HEK293T (cell line): ENCODE measurements at regions not wholly inside any gene's neighbourhood (a gene's known extent, or its start where the extent isn't known, plus 50 kb on each side); places are given as distances from the start of the nearest gene placed in this dataset.

Experiments
- CTCF ChIA-PET: fragments of 350-600 bp; formaldehyde crosslinking; extraction: SDS; loops from one replicate; lab custom pipeline; 2021; ENCODE audit warnings: antibody characterized with exemption, inconsistent platforms; lab: Yijun Ruan, JAX
- POLR2A ChIA-PET: fragments of 350-600 bp; formaldehyde crosslinking; extraction: SDS; loops from one replicate; lab custom pipeline; 2020; ENCODE audit warnings: antibody characterized with exemption, inconsistent platforms; lab: Yijun Ruan, JAX
- DNase-seq: peaks from one replicate; pipeline ENCODE4 v3.0.0; 2012; ENCODE audit warnings: mixed read lengths; ENCODE audit errors: extremely low spot score
- ARNT ChIP-seq: fragments of 450-650 bp; IDR thresholded peaks from 2 replicates; pipeline ENCODE4 v1.6.1; 2017; ENCODE audit warnings: mild to moderate bottlenecking
- BHLHE40 ChIP-seq: fragments of 450-650 bp; IDR thresholded peaks from 2 replicates; pipeline ENCODE4 v1.6.1; 2016; ENCODE audit warnings: mild to moderate bottlenecking, moderate library complexity, borderline replicate concordance
- CTBP1 ChIP-seq: fragments of 450-650 bp; IDR thresholded peaks from 2 replicates; pipeline ENCODE4 v1.6.1; 2016; ENCODE audit warnings: borderline replicate concordance
- ELF4 ChIP-seq: fragments of 450-650 bp; IDR thresholded peaks from 2 replicates; pipeline ENCODE4 v1.6.1; 2017; ENCODE audit warnings: antibody characterized with exemption
- FOXA1 ChIP-seq: fragments of 450-650 bp; IDR thresholded peaks from 2 replicates; pipeline ENCODE4 v1.6.1; 2016; ENCODE audit warnings: mild to moderate bottlenecking
- FOXK2 ChIP-seq: fragments of 450-650 bp; IDR thresholded peaks from 2 replicates; pipeline ENCODE4 v1.6.1; 2016; ENCODE audit warnings: mild to moderate bottlenecking
- FOXM1 ChIP-seq: fragments of 450-650 bp; IDR thresholded peaks from 2 replicates; pipeline ENCODE4 v1.6.1; 2017; ENCODE audit warnings: mild to moderate bottlenecking, borderline replicate concordance
- HDGF ChIP-seq: fragments of 450-650 bp; IDR thresholded peaks from 2 replicates; pipeline ENCODE4 v1.6.1; 2017; ENCODE audit warnings: antibody characterized with exemption, borderline replicate concordance
- L3MBTL2 ChIP-seq: fragments of 450-650 bp; conservative IDR thresholded peaks from 2 replicates; pipeline ENCODE4 v1.6.1; 2016; ENCODE audit warnings: mild to moderate bottlenecking
- LEF1 ChIP-seq: fragments of 450-650 bp; IDR thresholded peaks from 2 replicates; pipeline ENCODE4 v1.6.1; 2017; ENCODE audit warnings: mild to moderate bottlenecking, borderline replicate concordance
- NFRKB ChIP-seq: fragments of 450-650 bp; IDR thresholded peaks from 2 replicates; pipeline ENCODE4 v1.6.1; 2016; ENCODE audit warnings: mild to moderate bottlenecking, moderate library complexity
- SP1 ChIP-seq: fragments of 450-650 bp; IDR thresholded peaks from 2 replicates; pipeline ENCODE4 v1.6.1; 2017
- SUZ12 ChIP-seq: fragments of 450-650 bp; IDR thresholded peaks from 2 replicates; pipeline ENCODE4 v1.6.1; 2016; ENCODE audit warnings: mild to moderate bottlenecking
- TARDBP ChIP-seq: fragments of 450-650 bp; IDR thresholded peaks from 2 replicates; pipeline ENCODE4 v1.6.1; 2016
- ZNF384 ChIP-seq: fragments of 450-650 bp; IDR thresholded peaks from 2 replicates; pipeline ENCODE4 v1.6.1; 2016
- TF ChIP-seq, protein P1 (sequence below): fragments of 450-650 bp; IDR thresholded peaks from 2 replicates; pipeline ENCODE4 v1.6.1; 2016

DNA sequence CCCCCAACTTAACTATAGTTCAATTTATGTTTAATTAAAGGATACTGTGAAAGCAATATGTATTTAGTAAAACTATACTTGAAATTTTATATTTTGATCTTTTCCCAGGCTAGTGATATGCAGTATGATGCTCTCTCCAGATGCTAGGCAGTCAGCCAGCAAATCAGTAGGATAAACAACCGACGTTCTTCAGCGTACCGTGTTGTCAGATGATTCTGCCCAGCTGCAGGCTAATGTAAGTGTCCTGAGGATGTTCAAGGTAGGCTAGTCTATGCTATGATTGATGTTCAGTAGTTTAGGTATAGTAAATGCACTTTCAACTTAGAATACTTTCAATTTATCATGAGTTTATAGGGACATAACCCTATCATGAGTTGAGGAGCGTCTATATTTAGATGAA, 762.6 kb downstream of the MRPL39 start:
- TF ChIP-seq FOXM1, result no peak
- ChIA-PET CTCF (no interaction called here), POLR2A (no interaction called here)
- no peak for DNase-seq

DNA sequence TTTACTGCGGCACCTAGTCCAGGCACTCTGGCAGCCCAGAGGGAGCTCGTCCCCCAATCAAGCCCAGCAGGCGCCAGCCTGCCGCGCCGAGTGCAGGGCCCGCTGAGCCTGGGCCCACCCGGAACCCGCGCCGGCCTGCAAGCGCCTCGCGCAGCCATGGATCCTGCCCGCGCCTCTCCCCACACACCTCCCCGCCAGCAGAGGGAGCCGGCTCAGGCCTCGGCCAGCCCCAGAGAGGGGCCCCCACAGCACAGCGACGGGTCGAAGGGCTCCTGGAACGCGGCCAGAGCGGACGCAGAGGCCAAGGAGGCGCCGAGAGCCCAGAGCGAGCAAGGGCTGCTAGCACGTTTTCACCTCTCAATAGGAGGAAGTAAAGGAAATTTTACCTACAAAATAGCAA, 767.0 kb downstream of the MRPL39 start:
- POLR2A ChIA-PET, result no interaction called here
- TF ChIP-seq CTBP1, result no peak
- TF ChIP-seq, protein P1, sequence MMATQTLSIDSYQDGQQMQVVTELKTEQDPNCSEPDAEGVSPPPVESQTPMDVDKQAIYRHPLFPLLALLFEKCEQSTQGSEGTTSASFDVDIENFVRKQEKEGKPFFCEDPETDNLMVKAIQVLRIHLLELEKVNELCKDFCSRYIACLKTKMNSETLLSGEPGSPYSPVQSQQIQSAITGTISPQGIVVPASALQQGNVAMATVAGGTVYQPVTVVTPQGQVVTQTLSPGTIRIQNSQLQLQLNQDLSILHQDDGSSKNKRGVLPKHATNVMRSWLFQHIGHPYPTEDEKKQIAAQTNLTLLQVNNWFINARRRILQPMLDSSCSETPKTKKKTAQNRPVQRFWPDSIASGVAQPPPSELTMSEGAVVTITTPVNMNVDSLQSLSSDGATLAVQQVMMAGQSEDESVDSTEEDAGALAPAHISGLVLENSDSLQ, result no peak
- TF ChIP-seq TARDBP, result no peak
- no peak for TF ChIP-seq HDGF
- no peak for TF ChIP-seq ELF4
- no peak for TF ChIP-seq BHLHE40
- TF ChIP-seq FOXM1, result no peak
- no peak for TF ChIP-seq SP1
- no peak for TF ChIP-seq FOXK2
- DNase-seq, result no peak
- CTCF ChIA-PET, result interaction anchor here (0.6 to 0.8 kb wide), 2 partner anchors 108 to 231 kb away, joined by 3 to 6 read pairs; no protein-coding TSS in a partner anchor

DNA sequence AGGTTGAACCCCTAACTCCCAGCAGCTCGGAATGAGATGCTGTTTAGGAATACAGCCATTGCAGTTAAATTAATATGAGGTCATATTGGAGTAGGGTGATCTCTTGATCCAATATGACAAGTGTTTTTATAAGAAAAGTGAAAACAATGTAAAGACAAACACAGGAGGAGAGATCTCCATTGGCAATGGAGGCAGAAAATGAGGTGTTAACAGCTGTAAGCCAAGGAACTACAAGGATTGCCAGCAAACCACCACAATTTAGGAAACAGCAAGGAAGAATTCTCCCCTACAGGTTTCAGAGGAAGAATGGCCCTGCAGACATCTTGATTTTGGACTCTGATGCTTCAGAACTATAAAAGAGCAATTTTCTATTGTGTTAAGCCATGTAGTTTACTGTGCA, 774.3 kb downstream of the MRPL39 start:
- CTCF ChIA-PET, result no interaction called here
- POLR2A ChIA-PET, result no interaction called here

DNA sequence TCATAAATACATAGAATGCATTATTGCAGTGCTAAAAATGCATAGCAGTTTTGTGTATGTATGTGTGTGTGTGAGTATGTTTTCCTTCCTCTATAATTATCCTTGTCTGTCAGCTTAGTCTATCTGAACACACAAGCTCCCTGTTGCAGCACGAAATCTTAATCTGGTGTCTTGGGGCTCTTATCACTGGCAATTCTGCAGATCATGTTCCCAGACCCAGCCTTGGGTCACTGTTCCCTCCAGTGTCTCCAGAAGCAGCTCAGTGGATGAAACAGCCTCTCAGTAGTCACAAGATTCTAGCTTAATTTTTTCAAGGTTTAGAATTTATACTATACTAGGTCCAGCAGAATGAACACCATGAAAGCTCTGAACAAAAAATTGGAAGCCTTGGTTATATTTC, 777.9 kb downstream of the MRPL39 start:
- no peak for TF ChIP-seq SUZ12
- no peak for TF ChIP-seq FOXK2
- TF ChIP-seq ZNF384, result no peak
- no peak for TF ChIP-seq L3MBTL2
- CTCF ChIA-PET, result interaction anchor here (0.9 kb wide), 1 partner anchor 17 kb away, joined by 4 read pairs; no protein-coding TSS in a partner anchor
- no peak for DNase-seq
- POLR2A ChIA-PET, result no interaction called here

More for the DNA sequence above, 774.3 kb downstream of the MRPL39 start:
- TF ChIP-seq LEF1 (no peak), ARNT (no peak), BHLHE40 (no peak), L3MBTL2 (no peak), TARDBP (no peak), FOXM1 (no peak), HDGF (no peak), ZNF384 (no peak), SUZ12 (no peak), ELF4 (no peak), CTBP1 (no peak), FOXA1 (no peak), SP1 (no peak), FOXK2 (no peak)
- TF ChIP-seq, protein P1, result no peak
- DNase-seq, result no peak

DNA sequence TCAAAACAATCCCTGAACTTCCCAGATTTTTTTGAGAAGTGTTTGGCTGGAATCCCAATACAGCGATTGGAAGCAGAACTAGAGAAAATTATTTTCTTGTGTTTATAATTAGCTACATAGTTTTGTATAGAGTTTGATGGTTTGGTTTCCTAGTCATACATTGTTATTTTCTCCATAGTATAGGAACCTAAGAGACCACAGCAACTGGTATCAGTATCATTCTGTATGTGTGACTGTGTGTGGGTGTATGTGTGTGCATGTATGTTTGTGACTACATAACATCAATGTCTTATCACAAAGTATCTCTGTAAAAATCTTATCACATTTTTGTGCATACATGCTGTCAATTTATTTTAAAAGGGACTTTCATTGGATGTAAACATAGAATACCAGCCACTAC, 780.5 kb downstream of the MRPL39 start:
- CTCF ChIA-PET, result no interaction called here
- TF ChIP-seq ELF4 (no peak), FOXA1 (no peak), SP1 (no peak), TARDBP (no peak), FOXK2 (no peak), NFRKB (no peak), FOXM1 (no peak), LEF1 (no peak), ARNT (no peak), CTBP1 (no peak), BHLHE40 (no peak), HDGF (no peak), SUZ12 (no peak), ZNF384 (no peak)
- TF ChIP-seq, protein P1, result no peak
- POLR2A ChIA-PET, result no interaction called here

DNA sequence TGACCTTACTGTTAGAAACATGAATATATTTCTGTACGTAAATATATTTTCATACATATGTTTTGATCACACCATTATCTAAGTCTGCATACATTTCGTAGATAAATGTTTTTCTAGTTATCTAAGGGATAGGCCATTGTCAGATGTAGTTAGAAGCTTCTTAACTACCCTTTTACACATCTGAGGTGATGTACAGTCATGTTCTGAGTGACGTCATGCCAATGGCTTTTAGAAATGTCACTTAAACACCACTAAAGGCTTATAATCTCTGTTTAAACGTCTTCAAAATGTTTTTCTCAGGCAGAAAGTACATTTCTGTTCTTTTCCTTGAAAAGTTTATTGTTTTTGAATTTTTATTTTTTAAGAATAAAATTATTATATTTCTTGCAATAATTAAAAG, 781.9 kb downstream of the MRPL39 start:
- no peak for TF ChIP-seq ELF4
- no peak for TF ChIP-seq L3MBTL2
- no peak for TF ChIP-seq TARDBP
- TF ChIP-seq ARNT, result no peak
- TF ChIP-seq LEF1, result no peak
- no peak for TF ChIP-seq HDGF
- no peak for TF ChIP-seq ZNF384
- no peak for TF ChIP-seq FOXM1
- TF ChIP-seq CTBP1, result no peak
- TF ChIP-seq NFRKB, result no peak
- TF ChIP-seq SUZ12, result no peak
- no peak for TF ChIP-seq FOXK2
- TF ChIP-seq, protein P1, result no peak
- no peak for TF ChIP-seq FOXA1
- no peak for TF ChIP-seq BHLHE40
- ChIA-PET POLR2A (no interaction called here), CTCF (no interaction called here)
- DNase-seq, result no peak

More for the DNA sequence above, 780.5 kb downstream of the MRPL39 start:
- no peak for DNase-seq
